B cell (primary cell): ENCODE measurements at regions not wholly inside any gene's neighbourhood (a gene's known extent, or its start where the extent isn't known, plus 50 kb on each side); places are given as distances from the start of the nearest gene placed in this dataset.

Source experiments
- ATAC-seq: fragments of 200-7000 bp; cut with Tn5 transposase; one replicate; pipeline ENCODE4 v1.10.0; 2021; ENCODE audit warnings: low read depth, mild to moderate bottlenecking, moderate number of reproducible peaks, moderate library complexity
- CTCF ChIA-PET: fragments of 350-600 bp; sonication (Branson Sonifier 250); formaldehyde crosslinking; loops from one replicate; lab custom pipeline; 2021; ENCODE audit warnings: antibody characterized with exemption, inconsistent platforms; lab: Charles Lee
- POLR2A ChIA-PET: fragments of 350-600 bp; sonication (Branson Sonifier 250); formaldehyde crosslinking; loops from one replicate; lab custom pipeline; 2021; ENCODE audit warnings: antibody characterized with exemption; lab: Charles Lee
- DNase-seq: peaks from one replicate; pipeline ENCODE4 v3.0.0; 2013
- H2AFZ ChIP-seq: 2 replicates; pipeline ENCODE4 v1.6.1; 2012; ENCODE audit warnings: mild to moderate bottlenecking, low read depth, low read length; ENCODE audit not compliant: insufficient read depth, poor library complexity, severe bottlenecking
- H3K27ac ChIP-seq, 2 donors: 1 replicate in 1 of 2; 2 replicates in 1 of 2; pipeline ENCODE4 v1.5.1; 2012 to 2013; ENCODE audit warnings: low read length in 2 of 2, mild to moderate bottlenecking in 2 of 2, moderate library complexity in 1 of 2
- H3K27me3 ChIP-seq, 4 experiments: fragments of 200-600 bp in 1 of 4; sonication (generic) in 1 of 4; replicated peaks in 1 of 4; 1 replicate in 2 of 4; 2 replicates in 2 of 4; pipeline versions ENCODE4 v1.6.1 to v1.7.0; 2013 to 2016; ENCODE audit warnings: low read length in 3 of 4, mild to moderate bottlenecking in 2 of 4, mixed read lengths in 1 of 4, moderate library complexity in 1 of 4; ENCODE audit not compliant: insufficient read depth in 4 of 4, control insufficient read depth in 3 of 4; ENCODE audit errors: control extremely low read depth in 1 of 4
- H3K36me3 ChIP-seq, 2 experiments: replicated peaks in 1 of 2; 1 replicate in 1 of 2; 2 replicates in 1 of 2; pipeline versions ENCODE4 v1.6.1 to v1.7.1; 2013; ENCODE audit warnings: low read length in 1 of 2; ENCODE audit not compliant: insufficient read depth in 2 of 2, control insufficient read depth in 1 of 2; ENCODE audit errors: control extremely low read depth in 1 of 2, extremely low read depth in 1 of 2
- H3K4me1 ChIP-seq, 2 donors: fragments of 200-600 bp in 1 of 2; sonication (generic) in 1 of 2; 1 replicate in 1 of 2; 2 replicates in 1 of 2; pipeline versions ENCODE4 v1.5.1 to v1.6.1; 2013 to 2017; ENCODE audit warnings: low read length in 2 of 2; ENCODE audit not compliant: control insufficient read depth in 2 of 2, insufficient read depth in 2 of 2
- H3K4me2 ChIP-seq: replicated peaks from 2 replicates; pipeline ENCODE3; 2012; ENCODE audit warnings: mild to moderate bottlenecking, low read depth, low read length; ENCODE audit not compliant: poor library complexity, severe bottlenecking
- H3K4me3 ChIP-seq, 5 experiments: fragments of 200-600 bp in 1 of 5; sonication (generic) in 1 of 5; 1 replicate in 3 of 5; 2 replicates in 2 of 5; pipeline versions ENCODE4 v1.5.1 to v1.7.0; 2011 to 2016; ENCODE audit warnings: low read length in 4 of 5, mild to moderate bottlenecking in 4 of 5, low read depth in 2 of 5, control low read depth in 1 of 5, moderate library complexity in 1 of 5; ENCODE audit not compliant: insufficient read depth in 1 of 5; ENCODE audit errors: control extremely low read depth in 1 of 5, extremely low read depth in 1 of 5
- H3K79me2 ChIP-seq: fragments of 200-600 bp; sonication (generic); one replicate; pipeline ENCODE4 v1.6.0; 2016; ENCODE audit warnings: low read length; ENCODE audit not compliant: control insufficient read depth, insufficient read depth
- H3K9ac ChIP-seq: fragments of 200-600 bp; sonication (generic); 2 replicates; pipeline ENCODE4 v1.6.1; 2017; ENCODE audit warnings: mild to moderate bottlenecking, low read length, moderate library complexity
- H3K9me3 ChIP-seq, 3 donors: one replicate each; pipeline versions ENCODE4 v1.6.1 to v1.7.1; 2013; ENCODE audit warnings: low read length in 2 of 3; ENCODE audit not compliant: control insufficient read depth in 2 of 3, insufficient read depth in 1 of 3; ENCODE audit errors: control extremely low read depth in 1 of 3
- H4K20me1 ChIP-seq: 2 replicates; pipeline ENCODE4 v1.6.0; 2012; ENCODE audit warnings: mild to moderate bottlenecking, low read length; ENCODE audit not compliant: insufficient read depth, control insufficient read depth, poor library complexity, severe bottlenecking
- H3K27ac Mint-ChIP-seq: one replicate; pipeline ENCODE4 v1.8.0; 2021; ENCODE audit warnings: mixed read lengths
- H3K27me3 Mint-ChIP-seq: one replicate; pipeline ENCODE4 v1.8.0; 2021; ENCODE audit warnings: mixed read lengths
- H3K4me1 Mint-ChIP-seq: one replicate; pipeline ENCODE4 v1.8.0; 2021; ENCODE audit warnings: mixed read lengths
- H3K4me3 Mint-ChIP-seq: one replicate; pipeline ENCODE4 v1.8.0; 2021; ENCODE audit warnings: mixed read lengths
- H3K9me3 Mint-ChIP-seq: one replicate; pipeline ENCODE4 v1.8.0; 2022; ENCODE audit warnings: mixed read lengths; ENCODE audit not compliant: insufficient read depth
- EZH2 ChIP-seq: IDR thresholded peaks from 2 replicates; pipeline ENCODE4 v1.6.1; 2012; ENCODE audit warnings: borderline replicate concordance, low read depth, mild to moderate bottlenecking, moderate library complexity, low read length; ENCODE audit not compliant: insufficient read depth, poor library complexity, severe bottlenecking
- WGBS: methylation state at CpG from one replicate; pipeline ENCODE4 v1.1.5; 2013; ENCODE audit warnings: missing lambda C conversion rate; ENCODE audit not compliant: insufficient coverage; 5-methylcytosine and 5-hydroxymethylcytosine counted together
- intact Hi-C: fragments of 100-400 bp; cut with micrococcal nuclease; formaldehyde crosslinking; loops from one replicate; pipeline ENCODE4 v1.10.0; 2022
- TF ChIP-seq, protein P1 (sequence below): fragments of 200-600 bp; IDR thresholded peaks from one replicate; pipeline ENCODE4 v1.8.0; 2022; ENCODE audit warnings: antibody characterized with exemption, mild to moderate bottlenecking

GRCh38 chr4:27518876-27519275, 658.2 kb downstream of the STIM2 start:
- ChIA-PET CTCF (no interaction called here), POLR2A (no interaction called here)
- Histone ChIP-seq H3K4me1 (no peaks in the 10 kb centered on the region), H3K9ac (no peak overlapping the region), H3K4me2 (no peak overlapping the region), H3K27ac (no peak overlapping the region), H2AFZ (no peak overlapping the region), H3K27me3 (no peaks in the 10 kb centered on the region), H3K9me3 (peaks cover 0 to 4% (median 0%) of the 10 kb centered on the region in 3 donors), H4K20me1 (no peaks in the 10 kb centered on the region), H3K36me3 (no peaks in the 10 kb centered on the region), H3K79me2 (no peaks in the 10 kb centered on the region), H3K4me3 (no peak overlapping the region)
- Mint-ChIP-seq H3K27me3 (no peaks in the 10 kb centered on the region), H3K4me1 (no peaks in the 10 kb centered on the region), H3K4me3 (no peak overlapping the region), H3K9me3 (no peaks in the 10 kb centered on the region), H3K27ac (no peak overlapping the region)
- ATAC-seq (no peak), DNase-seq (no peak)
- no CpG with 5 or more reads among the region's 2 CpGs for WGBS
- intact Hi-C loops = no loop called here
- TF ChIP-seq, protein P1, sequence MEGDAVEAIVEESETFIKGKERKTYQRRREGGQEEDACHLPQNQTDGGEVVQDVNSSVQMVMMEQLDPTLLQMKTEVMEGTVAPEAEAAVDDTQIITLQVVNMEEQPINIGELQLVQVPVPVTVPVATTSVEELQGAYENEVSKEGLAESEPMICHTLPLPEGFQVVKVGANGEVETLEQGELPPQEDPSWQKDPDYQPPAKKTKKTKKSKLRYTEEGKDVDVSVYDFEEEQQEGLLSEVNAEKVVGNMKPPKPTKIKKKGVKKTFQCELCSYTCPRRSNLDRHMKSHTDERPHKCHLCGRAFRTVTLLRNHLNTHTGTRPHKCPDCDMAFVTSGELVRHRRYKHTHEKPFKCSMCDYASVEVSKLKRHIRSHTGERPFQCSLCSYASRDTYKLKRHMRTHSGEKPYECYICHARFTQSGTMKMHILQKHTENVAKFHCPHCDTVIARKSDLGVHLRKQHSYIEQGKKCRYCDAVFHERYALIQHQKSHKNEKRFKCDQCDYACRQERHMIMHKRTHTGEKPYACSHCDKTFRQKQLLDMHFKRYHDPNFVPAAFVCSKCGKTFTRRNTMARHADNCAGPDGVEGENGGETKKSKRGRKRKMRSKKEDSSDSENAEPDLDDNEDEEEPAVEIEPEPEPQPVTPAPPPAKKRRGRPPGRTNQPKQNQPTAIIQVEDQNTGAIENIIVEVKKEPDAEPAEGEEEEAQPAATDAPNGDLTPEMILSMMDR = no peak

- H3K79me2 ChIP-seq = no peaks in the 10 kb centered on the region
- H3K9ac ChIP-seq = no peak overlapping the region
- no peak overlapping the region for H3K4me3 ChIP-seq
- Mint-ChIP-seq H3K4me3 (no peak overlapping the region), H3K27ac (no peak overlapping the region), H3K9me3 (no peaks in the 10 kb centered on the region), H3K27me3 (no peaks in the 10 kb centered on the region), H3K4me1 (no peaks in the 10 kb centered on the region)
- H3K4me2 ChIP-seq = no peak overlapping the region
- no peak overlapping the region for H2AFZ ChIP-seq
- H4K20me1 ChIP-seq = no peaks in the 10 kb centered on the region
- DNase-seq (no peak), ATAC-seq (no peak)
- H3K4me1 ChIP-seq = no peaks in the 10 kb centered on the region
- H3K9me3 ChIP-seq = no peaks in the 10 kb centered on the region
- TF ChIP-seq EZH2 = no peak
- TF ChIP-seq, protein P1 = no peak
- no peak overlapping the region for H3K27ac ChIP-seq
- ChIA-PET POLR2A (no interaction called here), CTCF (interaction anchor here (0.7 kb wide), 1 partner anchor 23 kb away, joined by 3 read pairs; no protein-coding TSS in a partner anchor)
- 67% methylated on average over 1 of the region's 2 CpGs for WGBS
- intact Hi-C loops = no loop called here
- no peaks in the 10 kb centered on the region for H3K27me3 ChIP-seq
- H3K36me3 ChIP-seq = no peaks in the 10 kb centered on the region
These were observed 663.6 kb downstream of the STIM2 start for GRCh38 chr4:27524224-27524623.
